ENCODE measurements at regions not wholly inside any gene's neighbourhood (a gene's known extent, or its start where the extent isn't known, plus 50 kb on each side); places are given as distances from the start of the nearest gene placed in this dataset.

DNA sequence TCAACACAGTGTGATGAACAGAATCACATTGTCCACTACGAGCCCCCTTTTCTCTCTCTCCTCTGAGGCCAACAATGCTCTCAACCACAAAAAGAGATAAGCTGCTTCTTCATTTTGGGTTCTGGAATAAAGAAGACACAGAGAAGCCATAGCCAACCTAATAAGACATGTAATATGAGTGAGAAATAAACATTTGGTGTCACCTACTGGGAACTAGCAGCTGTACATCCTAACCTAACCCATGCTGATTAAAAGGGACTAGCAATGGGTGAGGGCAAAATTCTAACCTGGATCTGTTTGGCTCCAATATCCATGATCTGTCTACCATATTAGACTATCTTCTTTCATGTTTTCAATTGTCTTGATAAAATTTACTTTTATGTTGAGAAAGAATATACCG lies 369.1 kb upstream of the MARCKS start:
- intact Hi-C loops (cut with DNase I) = no loop called here
- no peaks in the 10 kb centered on the region for H3K36me3 ChIP-seq
- no peak overlapping the region for H3K4me3 ChIP-seq
- 86 to 92% (median 90%) methylated on average over 2 of the region's 2 CpGs for WGBS, 3 donors
- no peaks in the 10 kb centered on the region for H3K27me3 ChIP-seq
- DNase-seq = no peak
- no peaks in the 10 kb centered on the region for H3K4me1 ChIP-seq (ENCODE audit: insufficient read depth)
- TF ChIP-seq POLR2A (IDR thresholded peaks at IDR 0.05) (no peak), EP300 (IDR thresholded peaks at IDR 0.05) (no peak)
- TF ChIP-seq, protein P1, sequence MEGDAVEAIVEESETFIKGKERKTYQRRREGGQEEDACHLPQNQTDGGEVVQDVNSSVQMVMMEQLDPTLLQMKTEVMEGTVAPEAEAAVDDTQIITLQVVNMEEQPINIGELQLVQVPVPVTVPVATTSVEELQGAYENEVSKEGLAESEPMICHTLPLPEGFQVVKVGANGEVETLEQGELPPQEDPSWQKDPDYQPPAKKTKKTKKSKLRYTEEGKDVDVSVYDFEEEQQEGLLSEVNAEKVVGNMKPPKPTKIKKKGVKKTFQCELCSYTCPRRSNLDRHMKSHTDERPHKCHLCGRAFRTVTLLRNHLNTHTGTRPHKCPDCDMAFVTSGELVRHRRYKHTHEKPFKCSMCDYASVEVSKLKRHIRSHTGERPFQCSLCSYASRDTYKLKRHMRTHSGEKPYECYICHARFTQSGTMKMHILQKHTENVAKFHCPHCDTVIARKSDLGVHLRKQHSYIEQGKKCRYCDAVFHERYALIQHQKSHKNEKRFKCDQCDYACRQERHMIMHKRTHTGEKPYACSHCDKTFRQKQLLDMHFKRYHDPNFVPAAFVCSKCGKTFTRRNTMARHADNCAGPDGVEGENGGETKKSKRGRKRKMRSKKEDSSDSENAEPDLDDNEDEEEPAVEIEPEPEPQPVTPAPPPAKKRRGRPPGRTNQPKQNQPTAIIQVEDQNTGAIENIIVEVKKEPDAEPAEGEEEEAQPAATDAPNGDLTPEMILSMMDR (IDR thresholded peaks at IDR 0.05) = no peak
- no peaks in the 10 kb centered on the region for H3K9me3 ChIP-seq
- H3K27ac ChIP-seq = no peak overlapping the region

DNA sequence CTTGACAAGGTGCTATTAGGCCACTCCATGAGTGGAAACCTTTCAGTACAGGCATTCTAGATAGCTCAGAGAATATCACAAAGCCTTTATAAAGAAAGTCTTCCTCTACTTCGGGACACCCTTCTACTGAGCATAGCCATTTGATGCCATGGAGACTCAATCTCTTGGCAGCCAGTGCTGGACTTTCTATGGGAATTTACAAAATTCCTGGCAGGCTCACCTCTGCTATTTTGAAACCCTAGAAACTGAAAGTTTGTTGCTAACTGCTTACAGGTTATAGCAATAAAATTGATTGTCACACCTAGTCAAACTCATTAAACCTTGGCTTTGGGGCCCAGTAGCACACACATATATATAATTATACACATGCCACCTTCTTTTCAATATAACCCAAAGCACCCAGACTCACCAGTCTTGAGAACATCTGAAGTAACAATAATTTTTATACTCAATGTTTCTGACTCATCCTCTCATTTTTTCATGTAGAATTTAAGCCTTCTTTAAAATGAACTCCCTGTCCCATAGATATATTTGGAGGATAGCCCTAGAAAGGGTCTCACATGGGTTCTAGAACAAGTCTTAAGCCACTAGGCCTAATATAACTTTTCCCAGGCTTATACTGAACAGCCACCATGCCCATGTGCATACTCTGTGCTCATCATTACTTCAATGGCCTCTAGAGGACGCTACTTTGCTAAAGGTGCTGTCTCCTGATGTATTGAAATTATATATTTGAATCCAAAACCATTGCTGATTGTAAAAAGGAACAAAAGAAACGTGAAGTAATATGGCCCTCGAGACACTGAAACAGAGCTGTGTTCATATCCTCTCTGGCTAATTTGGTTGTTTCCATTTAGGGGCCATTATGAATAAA lies 368.1 kb upstream of the MARCKS start:
- no peaks in the 10 kb centered on the region for H3K36me3 ChIP-seq
- 68 to 80% (median 74%) methylated on average over 4 of the region's 4 CpGs for WGBS, 3 donors
- no peak for DNase-seq
- no peak for TF ChIP-seq POLR2A (IDR thresholded peaks at IDR 0.05)
- TF ChIP-seq EP300 (IDR thresholded peaks at IDR 0.05) = no peak
- TF ChIP-seq, protein P1 (IDR thresholded peaks at IDR 0.05) = no peak
- no peaks in the 10 kb centered on the region for H3K9me3 ChIP-seq
- H3K27me3 ChIP-seq = no peaks in the 10 kb centered on the region
- H3K27ac ChIP-seq = no peak overlapping the region
- intact Hi-C loops (cut with DNase I) = no loop called here
- H3K4me3 ChIP-seq = no peak overlapping the region
- H3K4me1 ChIP-seq (ENCODE audit: insufficient read depth) = no peaks in the 10 kb centered on the region

DNA sequence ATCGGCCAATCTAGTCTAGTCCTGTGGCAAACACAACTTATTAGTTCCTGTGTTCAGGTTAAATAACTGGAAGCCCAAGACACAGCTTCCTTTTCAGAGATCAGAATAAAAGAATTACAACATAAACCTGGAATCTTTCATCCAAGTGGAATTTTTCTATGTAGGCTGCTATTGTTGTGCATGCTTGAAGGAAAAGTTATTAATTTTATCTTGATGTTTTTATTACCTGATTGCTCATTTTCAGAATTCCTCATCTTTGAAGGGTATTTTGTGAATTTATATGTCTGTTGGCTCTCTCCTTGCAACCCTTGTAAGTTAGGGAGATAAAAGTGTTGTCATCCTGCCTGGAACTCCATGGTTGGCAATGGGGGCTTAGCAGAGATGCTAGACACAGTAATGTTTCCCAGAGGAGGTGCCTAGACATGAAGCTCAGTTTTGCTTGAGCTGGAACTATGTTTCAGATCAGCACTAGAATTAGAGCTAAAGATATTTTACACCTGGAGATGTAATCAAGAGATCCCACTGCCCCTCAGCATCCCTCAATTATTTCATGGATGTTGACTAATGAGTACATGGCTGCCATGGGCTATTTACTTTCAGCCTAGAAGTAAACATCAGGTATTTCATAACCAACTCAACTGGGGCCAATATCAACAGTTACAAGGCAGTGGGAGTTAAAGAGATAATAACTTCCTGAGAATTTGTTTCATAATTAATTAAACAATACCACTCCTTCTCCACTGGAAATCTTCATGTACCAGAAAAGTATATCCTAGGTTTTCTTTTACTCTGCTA lies 367.0 kb upstream of the MARCKS start:
- no peaks in the 10 kb centered on the region for H3K9me3 ChIP-seq
- 75 to 85% (median 83%) methylated on average over 1 of the region's 1 CpG for WGBS, 3 donors
- H3K4me1 ChIP-seq (ENCODE audit: insufficient read depth) = no peaks in the 10 kb centered on the region
- no peak overlapping the region for H3K27ac ChIP-seq
- no peaks in the 10 kb centered on the region for H3K36me3 ChIP-seq
- DNase-seq = no peak
- H3K27me3 ChIP-seq = no peaks in the 10 kb centered on the region
- no peak overlapping the region for H3K4me3 ChIP-seq
- no peak for TF ChIP-seq EP300 (IDR thresholded peaks at IDR 0.05)
- intact Hi-C loops (cut with DNase I) = no loop called here

DNA sequence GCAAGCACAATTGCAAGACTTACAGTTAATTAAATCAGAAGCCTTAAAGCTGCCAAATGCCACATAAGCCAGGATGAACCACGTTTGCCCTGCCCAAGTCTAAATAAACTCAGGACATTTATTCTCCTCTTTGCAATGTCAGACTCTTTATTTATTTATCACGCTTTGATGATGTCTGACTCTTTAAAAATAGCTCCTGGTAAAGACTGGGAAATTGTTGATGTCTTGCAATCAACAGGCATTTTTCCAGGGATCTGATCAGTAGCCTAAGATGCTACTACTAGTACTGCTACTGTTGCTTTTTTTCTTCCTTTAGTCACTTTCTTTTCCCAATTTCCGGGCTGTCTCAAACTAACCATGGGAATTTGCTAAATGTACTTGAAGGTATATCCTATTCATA lies 365.8 kb upstream of the MARCKS start:
- Histone ChIP-seq H3K27ac (no peak overlapping the region), H3K9me3 (no peaks in the 10 kb centered on the region), H3K4me1 (ENCODE audit: insufficient read depth) (no peaks in the 10 kb centered on the region), H3K27me3 (no peaks in the 10 kb centered on the region), H3K4me3 (no peak overlapping the region), H3K36me3 (no peaks in the 10 kb centered on the region)
- DNase-seq = no peak
- TF ChIP-seq EP300 (IDR thresholded peaks at IDR 0.05) (no peak), POLR2A (IDR thresholded peaks at IDR 0.05) (no peak)
- TF ChIP-seq, protein P1 (IDR thresholded peaks at IDR 0.05) = no peak
- intact Hi-C loops (cut with DNase I) = no loop called here
- 87 to 96% (median 89%) methylated on average over 3 of the region's 3 CpGs for WGBS, 3 donors

Measured in ovary (tissue), 7 donors.